CD4-positive, CD25-positive, alpha-beta regulatory T cell (primary cell): ENCODE measurements at regions not wholly inside any gene's neighbourhood (a gene's known extent, or its start where the extent isn't known, plus 50 kb on each side); places are given as distances from the start of the nearest gene placed in this dataset.

Experiments used
- ATAC-seq, 2 donors: fragments of 150-1000 bp; cut with Tn5 transposase; one replicate each; pipeline ENCODE4 v1.10.0; 2021; ENCODE audit warnings: low read depth in 2 of 2, moderate number of reproducible peaks in 2 of 2, moderate library complexity in 1 of 2
- DNase-seq, 3 donors: peaks; one replicate each; pipeline versions ENCODE4 v3.0.0 to v3.0.0-alpha.2; 2012 to 2022; ENCODE audit warnings: mixed read lengths in 1 of 3
- H3K27ac ChIP-seq: one replicate; pipeline ENCODE4 v1.7.0; 2013; ENCODE audit warnings: mild to moderate bottlenecking, low read length; ENCODE audit not compliant: insufficient read depth, poor library complexity, severe bottlenecking
- H3K27me3 ChIP-seq: one replicate; pipeline ENCODE4 v1.7.0; 2013; ENCODE audit warnings: low read length; ENCODE audit not compliant: control insufficient read depth, insufficient read depth
- H3K36me3 ChIP-seq: one replicate; pipeline ENCODE4 v1.7.0; 2013; ENCODE audit warnings: mild to moderate bottlenecking, low read length, moderate library complexity; ENCODE audit not compliant: control insufficient read depth, insufficient read depth
- H3K4me1 ChIP-seq: 2 replicates; pipeline ENCODE4 v1.7.0; 2013; ENCODE audit warnings: mild to moderate bottlenecking, low read length; ENCODE audit not compliant: insufficient read depth, control insufficient read depth, poor library complexity, severe bottlenecking
- H3K4me3 ChIP-seq: one replicate; pipeline ENCODE4 v1.7.0; 2013; ENCODE audit warnings: low read depth, mild to moderate bottlenecking, low read length, moderate library complexity
- H3K9me3 ChIP-seq, 2 experiments: 1 replicate in 1 of 2; 2 replicates in 1 of 2; pipeline ENCODE4 v1.7.0; 2013; ENCODE audit warnings: low read length in 2 of 2, mild to moderate bottlenecking in 1 of 2, moderate library complexity in 1 of 2; ENCODE audit not compliant: control insufficient read depth in 2 of 2
- H3K27ac Mint-ChIP-seq, 3 donors: one replicate each; pipeline ENCODE4 v1.8.0; 2020 to 2022; ENCODE audit warnings: mild to moderate bottlenecking in 3 of 3, mixed read lengths in 3 of 3, moderate library complexity in 2 of 3
- H3K27me3 Mint-ChIP-seq: one replicate; pipeline ENCODE4 v1.8.0; 2022; ENCODE audit warnings: mild to moderate bottlenecking, mixed read lengths
- H3K36me3 Mint-ChIP-seq: one replicate; pipeline ENCODE4 v1.8.0; 2020; ENCODE audit warnings: mixed read lengths
- H3K4me1 Mint-ChIP-seq, 4 donors: one replicate each; pipeline ENCODE4 v1.8.0; 2020 to 2022; ENCODE audit warnings: mixed read lengths in 4 of 4, mild to moderate bottlenecking in 1 of 4
- H3K4me3 Mint-ChIP-seq, 4 donors: one replicate each; pipeline ENCODE4 v1.8.0; 2020 to 2022; ENCODE audit warnings: mild to moderate bottlenecking in 4 of 4, mixed read lengths in 4 of 4, moderate library complexity in 3 of 4
- H3K9me3 Mint-ChIP-seq, 7 donors: one replicate each; pipeline ENCODE4 v1.8.0; 2020 to 2022; ENCODE audit warnings: mixed read lengths in 7 of 7, mild to moderate bottlenecking in 3 of 7, moderate library complexity in 2 of 7

GRCh38 chr6:106892186-106892585 lies 82.3 kb downstream of the CD24 start:
- Mint-ChIP-seq H3K27ac (no peak overlapping the region), H3K9me3 (peaks cover 0 to 5% (median 0%) of the 10 kb centered on the region in 7 donors), H3K4me1 (no peaks in the 10 kb centered on the region), H3K4me3 (no peak overlapping the region), H3K27me3 (peaks cover 15% of the 10 kb centered on the region), H3K36me3 (no peaks in the 10 kb centered on the region)
- no peaks in the 10 kb centered on the region for H3K9me3 ChIP-seq
- peaks cover 3% of the 10 kb centered on the region for H3K27me3 ChIP-seq
- ATAC-seq (no peak), DNase-seq (no peak)
- H3K36me3 ChIP-seq, result no peaks in the 10 kb centered on the region
- no peaks in the 10 kb centered on the region for H3K4me1 ChIP-seq
- no peak overlapping the region for H3K4me3 ChIP-seq
- H3K27ac ChIP-seq, result no peak overlapping the region

- Histone ChIP-seq H3K9me3 (no peaks in the 10 kb centered on the region), H3K27me3 (peaks cover 3% of the 10 kb centered on the region), H3K27ac (no peak overlapping the region), H3K4me1 (no peaks in the 10 kb centered on the region), H3K36me3 (no peaks in the 10 kb centered on the region), H3K4me3 (no peak overlapping the region)
- Mint-ChIP-seq H3K27me3 (peaks cover 16% of the 10 kb centered on the region), H3K9me3 (peaks cover 0 to 5% (median 0%) of the 10 kb centered on the region in 7 donors), H3K4me3 (no peak overlapping the region), H3K4me1 (no peaks in the 10 kb centered on the region), H3K27ac (no peak overlapping the region), H3K36me3 (no peaks in the 10 kb centered on the region)
- ATAC-seq, result no peak
- no peak for DNase-seq
Observed at GRCh38 chr6:106890447-106890846, 84.1 kb downstream of the CD24 start.

GRCh38 chr6:106889692-106890091 lies 84.8 kb downstream of the CD24 start:
- Mint-ChIP-seq H3K27ac (no peak overlapping the region), H3K4me1 (no peaks in the 10 kb centered on the region), H3K36me3 (no peaks in the 10 kb centered on the region), H3K9me3 (peaks cover 0 to 5% (median 0%) of the 10 kb centered on the region in 7 donors), H3K27me3 (peaks cover 14% of the 10 kb centered on the region), H3K4me3 (no peak overlapping the region)
- DNase-seq (no peak), ATAC-seq (no peak)
- Histone ChIP-seq H3K4me3 (no peak overlapping the region), H3K9me3 (no peaks in the 10 kb centered on the region), H3K27me3 (peaks cover 3% of the 10 kb centered on the region), H3K27ac (no peak overlapping the region), H3K36me3 (no peaks in the 10 kb centered on the region), H3K4me1 (no peaks in the 10 kb centered on the region)

GRCh38 chr6:106886922-106887797 lies 87.4 kb downstream of the CD24 start:
- H3K27ac ChIP-seq, result no peak overlapping the region
- H3K4me1 ChIP-seq, result no peaks in the 10 kb centered on the region
- Mint-ChIP-seq H3K4me3 (no peak overlapping the region), H3K4me1 (no peaks in the 10 kb centered on the region), H3K27ac (no peak overlapping the region), H3K36me3 (no peaks in the 10 kb centered on the region), H3K9me3 (peaks cover 0 to 5% (median 0%) of the 10 kb centered on the region in 7 donors), H3K27me3 (peaks cover 20% of the 10 kb centered on the region)
- ATAC-seq, result no peak
- DNase-seq, result no peak
- no peak overlapping the region for H3K4me3 ChIP-seq
- H3K9me3 ChIP-seq, result no peaks in the 10 kb centered on the region
- H3K27me3 ChIP-seq, result no peaks in the 10 kb centered on the region
- no peaks in the 10 kb centered on the region for H3K36me3 ChIP-seq

GRCh38 chr6:106886081-106886843 lies 88.3 kb downstream of the CD24 start:
- H3K4me1 ChIP-seq, result no peaks in the 10 kb centered on the region
- DNase-seq (no peak), ATAC-seq (no peak)
- H3K27me3 ChIP-seq, result peaks cover 3% of the 10 kb centered on the region
- H3K9me3 ChIP-seq, result no peaks in the 10 kb centered on the region
- no peak overlapping the region for H3K27ac ChIP-seq
- no peaks in the 10 kb centered on the region for H3K36me3 ChIP-seq
- H3K4me1 Mint-ChIP-seq, result no peaks in the 10 kb centered on the region
- H3K27ac Mint-ChIP-seq, result no peak overlapping the region
- peaks cover 20% of the 10 kb centered on the region for H3K27me3 Mint-ChIP-seq
- no peak overlapping the region for H3K4me3 ChIP-seq
- no peak overlapping the region for H3K4me3 Mint-ChIP-seq
- no peaks in the 10 kb centered on the region for H3K36me3 Mint-ChIP-seq
- peaks cover 0 to 5% (median 0%) of the 10 kb centered on the region in 7 donors for H3K9me3 Mint-ChIP-seq

- Histone ChIP-seq H3K4me3 (no peak overlapping the region), H3K27me3 (peaks cover 3% of the 10 kb centered on the region), H3K27ac (no peak overlapping the region), H3K36me3 (no peaks in the 10 kb centered on the region), H3K9me3 (no peaks in the 10 kb centered on the region), H3K4me1 (no peaks in the 10 kb centered on the region)
- Mint-ChIP-seq H3K9me3 (peaks cover 0 to 2% (median 0%) of the 10 kb centered on the region in 7 donors), H3K36me3 (no peaks in the 10 kb centered on the region), H3K27me3 (peaks cover 15% of the 10 kb centered on the region), H3K4me1 (no peaks in the 10 kb centered on the region), H3K4me3 (no peak overlapping the region), H3K27ac (no peak overlapping the region)
- ATAC-seq (no peak), DNase-seq (no peak)
Observed at GRCh38 chr6:106885679-106886078, 88.8 kb downstream of the CD24 start.

- peaks cover 6% of the 10 kb centered on the region for H3K27me3 ChIP-seq
- peaks cover 22% of the 10 kb centered on the region for H3K27me3 Mint-ChIP-seq
- no peaks in the 10 kb centered on the region for H3K36me3 Mint-ChIP-seq
- no peaks in the 10 kb centered on the region for H3K4me1 ChIP-seq
- H3K4me1 Mint-ChIP-seq, result no peaks in the 10 kb centered on the region
- no peak overlapping the region for H3K27ac Mint-ChIP-seq
- peaks cover 0 to 2% (median 0%) of the 10 kb centered on the region in 7 donors for H3K9me3 Mint-ChIP-seq
- DNase-seq (no peak), ATAC-seq (no peak)
- no peaks in the 10 kb centered on the region for H3K9me3 ChIP-seq
- H3K4me3 ChIP-seq, result no peak overlapping the region
- no peaks in the 10 kb centered on the region for H3K36me3 ChIP-seq
- no peak overlapping the region for H3K27ac ChIP-seq
- H3K4me3 Mint-ChIP-seq, result no peak overlapping the region
Observed at GRCh38 chr6:106884576-106884975, 90.0 kb downstream of the CD24 start.
